HT-29 (cell line): ENCODE measurements at regions not wholly inside any gene's neighbourhood (a gene's known extent, or its start where the extent isn't known, plus 50 kb on each side); places are given as distances from the start of the nearest gene placed in this dataset.

ENCODE experiments used
- DNase-seq: peaks from one replicate; pipeline ENCODE4 v3.0.0-alpha.2; 2015; ENCODE audit warnings: low spot score

DNA sequence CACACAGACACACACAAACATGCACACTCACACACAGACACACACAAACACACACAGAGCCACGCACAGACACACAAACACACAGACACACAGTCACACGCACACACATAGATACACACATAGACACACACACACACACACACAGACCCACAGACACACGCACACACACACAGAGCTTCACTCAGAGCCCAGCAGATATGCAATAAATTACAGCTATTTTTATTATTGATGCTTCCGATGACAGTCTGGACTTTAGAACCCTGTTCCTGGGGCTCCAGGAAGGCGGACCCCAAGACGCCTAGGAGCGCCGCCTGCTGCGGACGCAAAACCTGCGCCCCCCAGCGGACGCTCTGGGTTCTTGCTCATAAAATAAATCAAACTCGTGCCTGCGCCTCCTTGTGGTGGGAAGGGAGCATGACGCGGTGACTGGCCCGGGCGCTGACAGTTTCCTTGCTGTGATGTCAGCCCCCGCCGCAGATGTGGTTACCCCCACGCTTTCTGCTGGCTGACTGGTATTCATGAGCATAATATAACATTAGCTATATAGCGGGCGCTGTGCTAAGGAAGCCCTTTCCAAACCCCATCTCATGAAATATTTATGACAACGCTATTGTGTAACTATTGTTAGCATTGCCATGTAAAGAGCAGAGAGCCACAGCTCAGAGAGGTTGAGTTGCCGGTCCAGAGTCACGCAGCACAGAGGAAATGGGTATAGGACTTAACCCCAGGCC, 64.4 kb upstream of the TM9SF2 start:
- peak; percentile 87 for DNase-seq

- no peak for DNase-seq
Measured at GRCh38 chr13:99439048-99439447, 62.2 kb upstream of the TM9SF2 start.

DNA sequence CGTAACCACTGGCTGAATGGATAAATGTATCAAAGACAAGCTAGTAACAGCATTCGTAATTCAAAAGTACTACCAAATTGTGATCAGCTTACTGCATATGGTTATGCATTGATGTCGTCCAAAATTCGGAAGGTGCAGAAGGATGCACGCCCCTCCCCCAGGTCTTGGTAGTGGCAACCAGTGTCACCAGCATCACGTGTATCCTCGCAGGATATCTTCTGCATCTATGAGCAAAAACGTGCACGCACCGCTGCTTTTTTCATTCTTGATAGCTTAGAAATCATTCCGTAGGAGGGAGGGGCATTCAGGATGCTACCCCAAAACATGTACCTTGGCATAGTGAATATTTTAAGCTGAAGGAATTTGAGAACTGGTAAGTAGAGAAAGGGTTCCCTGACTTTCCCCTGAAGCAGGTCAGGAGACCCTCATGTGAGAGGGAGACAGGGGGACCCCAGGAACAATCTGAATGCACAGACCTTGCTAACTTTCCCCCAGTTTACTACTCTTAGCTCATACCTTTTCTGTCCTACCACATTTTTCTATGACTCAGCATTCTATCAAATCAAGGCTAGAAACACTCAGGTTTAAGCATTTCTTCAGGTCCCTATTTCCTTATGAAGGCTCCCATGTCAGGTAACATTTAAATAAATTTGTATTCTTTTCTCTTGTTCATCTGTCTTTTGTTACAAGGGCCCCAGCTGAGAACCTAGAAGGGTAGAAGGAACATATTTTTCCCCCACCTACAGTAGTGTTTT, 61.2 kb upstream of the TM9SF2 start:
- no peak for DNase-seq

DNA sequence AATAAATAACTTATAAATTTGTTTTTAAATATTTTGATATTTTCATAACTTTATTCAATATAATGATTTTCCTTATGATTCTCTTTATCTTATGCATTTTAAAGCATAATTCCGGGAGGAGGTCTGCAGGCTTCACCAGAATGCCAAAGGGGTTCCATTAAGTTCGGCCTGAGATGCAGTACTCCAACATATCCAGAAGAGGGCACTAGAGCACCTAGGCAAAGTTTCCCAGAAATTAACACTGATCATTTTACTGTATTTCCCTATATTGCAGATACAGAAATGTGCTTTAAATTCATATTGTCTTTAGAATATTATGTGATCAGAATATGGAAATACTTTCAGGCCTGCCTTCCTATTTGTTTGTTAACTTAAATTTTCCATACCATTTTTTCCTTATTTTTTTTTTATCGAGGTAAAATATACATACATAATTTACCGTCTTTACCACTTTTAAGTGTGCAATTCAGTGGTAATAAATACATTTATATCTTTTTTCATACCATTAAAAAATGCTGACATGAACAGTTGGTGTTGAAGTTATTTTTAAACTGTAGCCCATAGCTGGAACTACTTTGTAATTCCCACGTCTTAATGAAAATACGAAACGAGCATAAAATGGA, 58.9 kb upstream of the TM9SF2 start:
- DNase-seq = peak; percentile 75

DNA sequence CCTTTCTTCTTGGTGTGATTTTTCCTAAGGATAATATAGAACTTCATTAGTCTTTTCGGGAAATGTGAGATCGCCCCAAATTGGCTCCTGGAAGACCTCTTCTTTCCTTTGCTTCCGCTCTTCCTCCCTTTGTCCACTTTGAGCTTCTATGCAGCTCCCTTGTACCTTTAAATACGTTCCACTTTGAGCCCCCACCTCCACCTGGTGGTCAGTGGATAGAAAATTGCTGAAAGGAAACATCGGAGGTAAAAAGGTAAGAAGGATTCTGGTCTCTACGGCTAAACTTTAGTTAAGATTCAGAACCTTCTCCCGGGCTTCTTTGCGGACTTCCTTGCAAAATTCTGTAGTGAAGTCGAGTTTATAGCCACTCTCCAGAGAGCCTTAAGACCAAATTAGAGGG, 55.0 kb upstream of the TM9SF2 start:
- peak; percentile 40 for DNase-seq

DNA sequence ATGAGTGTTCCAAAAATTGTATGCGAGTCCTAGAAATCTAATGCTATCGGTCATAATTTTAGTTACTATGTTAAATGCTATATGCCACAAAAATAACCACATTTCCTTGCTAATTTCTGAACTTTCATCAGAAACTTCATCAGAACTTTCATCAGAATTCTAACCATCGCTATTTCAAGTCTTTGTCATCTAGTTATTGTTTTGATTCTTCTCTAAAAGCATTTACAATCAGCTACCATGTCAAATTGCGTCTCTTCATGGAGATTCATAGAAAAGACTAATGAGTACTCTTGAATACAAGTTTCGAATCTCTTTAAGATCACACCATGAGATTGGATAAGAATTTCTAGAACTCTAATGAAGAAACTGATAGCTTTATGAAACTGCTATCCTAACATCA, 52.7 kb upstream of the TM9SF2 start:
- DNase-seq = no peak

- DNase-seq = no peak
Measured at GRCh38 chr13:99450416-99450815, 50.9 kb upstream of the TM9SF2 start.
